HepG2 (cell line): ENCODE measurements at regions not wholly inside any gene's neighbourhood (a gene's known extent, or its start where the extent isn't known, plus 50 kb on each side); places are given as distances from the start of the nearest gene placed in this dataset.
"Not testable (repeated sequence)": the region's sequence is repeated elsewhere in the genome, so short reads cannot be mapped to it uniquely, and the experiment has no call there.

ENCODE experiments used
- ATAC-seq: fragments of 200-7000 bp; cut with Tn5 transposase; 3 replicates; pipeline ENCODE4 v1.9.1; 2020; ENCODE audit warnings: mild to moderate bottlenecking, moderate library complexity
- BruUV-seq: library from RNA; stranded (reverse); fragments of 400-500 nt; replicated peaks from 2 replicates; lab custom pipeline; 2021; lab: Mats Ljungman, UMichigan
- CTCF ChIA-PET: fragments of 300-600 bp; formaldehyde crosslinking; extraction: SDS; loops from one replicate; lab custom pipeline; 2021; ENCODE audit warnings: low total read pairs, inconsistent platforms, low intra/inter-chr PET ratio; lab: Yijun Ruan, JAX
- POLR2A ChIA-PET: fragments of 350-600 bp; sonication (Branson Sonifier 250); formaldehyde crosslinking; loops from one replicate; lab custom pipeline; 2020; ENCODE audit warnings: antibody characterized with exemption, inconsistent platforms; lab: Yijun Ruan, JAX
- DNase-seq: peaks from one replicate; pipeline ENCODE4 v3.0.0-alpha.2; 2015; ENCODE audit warnings: low spot score
- FAIRE-seq: peaks from 3 replicates; lab custom pipeline; 2011; peaks lifted over from hg19 to GRCh38; lab: Jason Lieb, UNC
- H2AFZ ChIP-seq: one replicate; pipeline ENCODE4 v1.6.1; 2011; ENCODE audit warnings: low read length, inconsistent platforms
- H3K27ac ChIP-seq: fragments of 300-600 bp; 3 replicates; pipeline ENCODE4 v1.8.0; 2011; ENCODE audit warnings: mixed run types, mild to moderate bottlenecking, mixed read lengths, low read length, inconsistent platforms; ENCODE audit not compliant: insufficient read depth; ENCODE audit errors: extremely low read length
- H3K27me3 ChIP-seq, 2 experiments: fragments of 200-600 bp in 1 of 2; 2 replicates in 1 of 2; 3 replicates in 1 of 2; pipeline versions ENCODE4 v1.6.0 to v1.8.0; 2011; ENCODE audit warnings: low read length in 2 of 2, mild to moderate bottlenecking in 2 of 2, moderate library complexity in 2 of 2, inconsistent platforms in 1 of 2; ENCODE audit not compliant: insufficient read depth in 2 of 2, control insufficient read depth in 1 of 2
- H3K36me3 ChIP-seq, 2 experiments: fragments of 200-600 bp in 1 of 2; replicated peaks in 1 of 2; 2 replicates in 1 of 2; 3 replicates in 1 of 2; pipeline versions ENCODE4 v1.5.1 to v1.8.0; 2011; ENCODE audit warnings: low read length in 2 of 2, inconsistent platforms in 1 of 2; ENCODE audit not compliant: insufficient read depth in 2 of 2, control insufficient read depth in 1 of 2
- H3K4me1 ChIP-seq: 2 replicates; pipeline ENCODE4 v1.5.1; 2012; ENCODE audit warnings: low read length, inconsistent platforms; ENCODE audit not compliant: insufficient read depth
- H3K4me2 ChIP-seq: 2 replicates; pipeline ENCODE4 v1.6.0; 2011; ENCODE audit warnings: low read depth, low read length, inconsistent platforms
- H3K4me3 ChIP-seq, 3 experiments: fragments of 200-600 bp in 1 of 3; sonication (generic), shearing (Covaris generic) in 1 of 3; replicated peaks in 1 of 3; 2 replicates each; pipeline ENCODE4 v1.5.1; 2011 to 2016; ENCODE audit warnings: low read length in 3 of 3, inconsistent platforms in 2 of 3, low read depth in 2 of 3, mild to moderate bottlenecking in 2 of 3, control low read depth in 1 of 3, mixed read lengths in 1 of 3; ENCODE audit not compliant: insufficient read depth in 1 of 3
- H3K79me2 ChIP-seq: one replicate; pipeline ENCODE4 v1.6.1; 2011; ENCODE audit warnings: low read length, inconsistent platforms; ENCODE audit not compliant: insufficient read depth
- H3K9ac ChIP-seq: 2 replicates; pipeline ENCODE4 v1.6.0; 2011; ENCODE audit warnings: mild to moderate bottlenecking, low read depth, low read length, inconsistent platforms; ENCODE audit not compliant: insufficient read depth
- H3K9me3 ChIP-seq: 2 replicates; pipeline ENCODE4 v1.5.1; 2012; ENCODE audit warnings: mild to moderate bottlenecking, low read length
- H4K20me1 ChIP-seq: 2 replicates; pipeline ENCODE4 v1.6.0; 2011; ENCODE audit warnings: inconsistent platforms, mild to moderate bottlenecking, low read length, moderate library complexity; ENCODE audit not compliant: insufficient read depth
- EP300 ChIP-seq, 3 experiments: sonication (generic) in 1 of 3; formaldehyde crosslinking in 1 of 3; IDR thresholded peaks; 2 replicates each; pipeline versions ENCODE4 v1.5.1 to v1.6.1; 2011 to 2020; ENCODE audit warnings: low read depth in 2 of 3, low read length in 2 of 3, borderline replicate concordance in 1 of 3, improper control_type of control experiment in 1 of 3, mild to moderate bottlenecking in 1 of 3, missing genetic modification reagents in 1 of 3, moderate library complexity in 1 of 3
- EZH2 ChIP-seq: conservative IDR thresholded peaks from 2 replicates; pipeline ENCODE4 v1.6.1; 2012; ENCODE audit warnings: mild to moderate bottlenecking, low read depth, low read length, moderate library complexity
- FLYWCH1 ChIP-seq: sonication (generic); formaldehyde crosslinking; IDR thresholded peaks from 2 replicates; pipeline ENCODE4 v1.8.1; 2023; ENCODE audit warnings: mild to moderate bottlenecking, missing genetic modification reagents
- FOXC1 ChIP-seq: sonication (generic); formaldehyde crosslinking; IDR thresholded peaks from 2 replicates; pipeline ENCODE4 v1.8.0; 2022; ENCODE audit warnings: mild to moderate bottlenecking, missing genetic modification reagents, borderline replicate concordance
- MTF2 ChIP-seq: sonication (generic); formaldehyde crosslinking; IDR thresholded peaks from 2 replicates; pipeline ENCODE4 v1.5.0; 2020; ENCODE audit warnings: missing genetic modification reagents, borderline replicate concordance
- NFIB ChIP-seq: sonication (generic); formaldehyde crosslinking; IDR thresholded peaks from 2 replicates; pipeline ENCODE4 v1.9.0; 2021; ENCODE audit warnings: missing genetic modification reagents, mild to moderate bottlenecking, borderline replicate concordance
- POGK ChIP-seq: sonication (generic); formaldehyde crosslinking; conservative IDR thresholded peaks from 2 replicates; pipeline ENCODE4 v1.8.0; 2022; ENCODE audit warnings: mild to moderate bottlenecking, moderate library complexity, missing genetic modification reagents
- POLR2AphosphoS5 ChIP-seq: IDR thresholded peaks from 2 replicates; pipeline ENCODE4 v1.6.1; 2012; ENCODE audit warnings: low read depth, low read length
- SYNCRIP ChIP-seq: fragments of 200-400 bp; formaldehyde crosslinking; IDR thresholded peaks from 2 replicates; pipeline ENCODE4 v1.6.1; 2018; ENCODE audit warnings: mild to moderate bottlenecking, low read depth, low read length; ENCODE audit not compliant: insufficient read depth
- ZNF446 ChIP-seq: sonication (generic); formaldehyde crosslinking; IDR thresholded peaks from 2 replicates; pipeline ENCODE4 v1.5.0; 2020; ENCODE audit warnings: mild to moderate bottlenecking, missing genetic modification reagents
- ZNF792 ChIP-seq: IDR thresholded peaks from 2 replicates; pipeline ENCODE4 v1.6.1; 2016
- ZNF839 ChIP-seq: sonication (generic); formaldehyde crosslinking; IDR thresholded peaks from 2 replicates; pipeline ENCODE4 v1.4.0; 2020; ENCODE audit warnings: missing genetic modification reagents, mild to moderate bottlenecking, borderline replicate concordance
- WGBS: methylation state at CpG from one replicate; pipeline ENCODE4 v1.1.6; 2017; ENCODE audit warnings: low lambda C conversion rate; 5-methylcytosine and 5-hydroxymethylcytosine counted together
- in situ Hi-C: cut with HindIII; loops from 2 replicates; pipeline ENCODE4 v1.10.0; 2017; ENCODE audit warnings: low pct_unique_long_range_greater_than_20kb; ENCODE audit not compliant: extremely low pct_ligation_motif_present
- intact Hi-C: fragments of 100-400 bp; cut with micrococcal nuclease; formaldehyde crosslinking; loops from one replicate; pipeline ENCODE4 v1.10.0; 2022; ENCODE audit not compliant: unreplicated experiment
- TF ChIP-seq, protein P1 (sequence below): sonication (generic); formaldehyde crosslinking; IDR thresholded peaks from 2 replicates; pipeline ENCODE4 v1.5.1; 2020; ENCODE audit warnings: mild to moderate bottlenecking, missing genetic modification reagents

GRCh38 chr14:48614003-48614402 is 938.6 kb upstream of the MDGA2 start (continued):
- TF ChIP-seq EP300 (IDR thresholded peaks at IDR 0.05; ENCODE audit: low read depth in 2 of 2, low read length in 2 of 2) = no peak
- no peak for TF ChIP-seq EP300 (CRISPR knock-in tag; IDR thresholded peaks at IDR 0.05; ENCODE audit: borderline replicate concordance)

DNA sequence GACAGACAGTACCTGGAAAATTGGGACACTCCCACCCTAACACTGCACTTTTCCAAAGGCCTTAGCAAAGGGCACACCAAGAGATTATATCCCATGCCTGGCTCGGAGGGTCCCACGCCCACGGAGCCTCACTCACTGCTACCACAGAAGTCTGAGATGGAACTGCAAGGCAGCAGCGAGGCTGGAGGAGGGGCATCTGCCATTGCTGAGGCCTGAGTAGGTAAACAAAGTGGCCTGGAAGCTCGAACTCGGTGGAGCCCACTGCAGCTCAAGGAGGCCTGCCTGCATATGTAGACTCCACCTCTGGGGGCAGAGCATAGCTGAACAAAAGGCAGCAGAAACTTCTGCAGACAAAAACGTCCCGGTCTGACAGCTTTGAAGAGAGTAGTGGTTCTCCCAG is 931.6 kb upstream of the MDGA2 start:
- CTCF ChIA-PET, intact Hi-C loops, H3K4me2 ChIP-seq, H2AFZ ChIP-seq, in situ Hi-C loops, FAIRE-seq, H3K27ac ChIP-seq, H3K79me2 ChIP-seq, H3K4me1 ChIP-seq, BruUV-seq, H3K9ac ChIP-seq, H3K27me3 ChIP-seq, H3K36me3 ChIP-seq, H3K4me3 ChIP-seq, ATAC-seq, POLR2A ChIA-PET, H4K20me1 ChIP-seq, DNase-seq: not testable (repeated sequence)
- WGBS = no CpG with 5 or more reads among the region's 8 CpGs
- peaks cover 41% of the 10 kb centered on the region for H3K9me3 ChIP-seq

DNA sequence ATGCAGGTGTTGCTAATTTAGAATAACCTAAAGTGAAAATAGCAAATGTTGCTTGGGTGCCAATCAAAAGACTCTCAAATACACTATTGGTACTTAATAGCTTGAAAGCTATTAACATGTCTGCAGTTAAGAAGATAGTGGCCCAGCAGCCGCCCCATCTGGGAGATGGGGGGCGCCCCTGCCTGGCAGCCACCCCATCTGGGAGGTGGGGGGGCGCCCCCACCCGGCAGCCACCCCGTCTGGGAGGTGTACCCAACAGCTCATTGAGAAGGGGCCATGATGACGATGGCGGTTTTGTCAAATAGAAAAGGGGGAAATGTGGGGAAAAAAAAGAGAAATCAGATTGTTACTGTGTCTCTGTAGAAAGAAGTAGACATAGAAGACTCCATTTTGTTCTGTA is 923.1 kb upstream of the MDGA2 start:
- H3K4me3 ChIP-seq = no peak overlapping the region
- no peaks in the 10 kb centered on the region for H4K20me1 ChIP-seq
- no peak overlapping the region for H3K4me2 ChIP-seq
- no peaks in the 10 kb centered on the region for H3K79me2 ChIP-seq
- WGBS = 26% methylated on average over 7 of the region's 7 CpGs
- no peak overlapping the region for H2AFZ ChIP-seq
- no peaks in the 10 kb centered on the region for H3K36me3 ChIP-seq
- H3K9me3 ChIP-seq = peaks cover 30% of the 10 kb centered on the region
- H3K4me1 ChIP-seq = no peaks in the 10 kb centered on the region
- no peak for FAIRE-seq
- H3K9ac ChIP-seq = no peak overlapping the region
- no peak for DNase-seq
- intact Hi-C loops = no loop called here
- ATAC-seq = no peak
- H3K27ac ChIP-seq = no peak overlapping the region
- no TSS peak for BruUV-seq
- no peaks in the 10 kb centered on the region for H3K27me3 ChIP-seq
- ChIA-PET POLR2A (no interaction called here), CTCF (no interaction called here)
- in situ Hi-C loops = no loop called here
- TF ChIP-seq ZNF446 (CRISPR knock-in tag) = no peak
- no peak for TF ChIP-seq ZNF839 (CRISPR knock-in tag)
- TF ChIP-seq, protein P1, sequence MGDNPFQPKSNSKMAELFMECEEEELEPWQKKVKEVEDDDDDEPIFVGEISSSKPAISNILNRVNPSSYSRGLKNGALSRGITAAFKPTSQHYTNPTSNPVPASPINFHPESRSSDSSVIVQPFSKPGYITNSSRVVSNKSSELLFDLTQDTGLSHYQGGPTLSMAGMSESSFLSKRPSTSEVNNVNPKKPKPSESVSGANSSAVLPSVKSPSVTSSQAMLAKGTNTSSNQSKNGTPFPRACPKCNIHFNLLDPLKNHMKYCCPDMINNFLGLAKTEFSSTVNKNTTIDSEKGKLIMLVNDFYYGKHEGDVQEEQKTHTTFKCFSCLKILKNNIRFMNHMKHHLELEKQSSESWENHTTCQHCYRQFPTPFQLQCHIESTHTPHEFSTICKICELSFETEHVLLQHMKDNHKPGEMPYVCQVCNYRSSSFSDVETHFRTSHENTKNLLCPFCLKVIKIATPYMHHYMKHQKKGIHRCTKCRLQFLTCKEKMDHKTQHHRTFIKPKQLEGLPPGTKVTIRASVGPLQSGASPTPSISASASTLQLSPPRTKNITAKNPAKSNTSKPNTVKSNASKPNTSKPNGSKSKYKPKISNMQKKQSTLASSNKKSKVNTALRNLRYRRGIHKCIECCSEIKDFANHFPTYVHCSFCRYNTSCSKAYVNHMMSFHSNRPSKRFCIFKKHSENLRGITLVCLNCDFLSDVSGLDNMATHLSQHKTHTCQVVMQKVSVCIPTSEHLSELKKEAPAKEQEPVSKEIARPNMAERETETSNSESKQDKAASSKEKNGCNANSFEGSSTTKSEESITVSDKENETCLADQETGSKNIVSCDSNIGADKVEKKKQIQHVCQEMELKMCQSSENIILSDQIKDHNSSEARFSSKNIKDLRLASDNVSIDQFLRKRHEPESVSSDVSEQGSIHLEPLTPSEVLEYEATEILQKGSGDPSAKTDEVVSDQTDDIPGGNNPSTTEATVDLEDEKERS (CRISPR knock-in tag) = no peak
- no peak for TF ChIP-seq NFIB
- no peak for TF ChIP-seq POLR2AphosphoS5
- no peak for TF ChIP-seq FLYWCH1
- no peak for TF ChIP-seq EZH2
- TF ChIP-seq FOXC1 (CRISPR knock-in tag) = no peak
- TF ChIP-seq SYNCRIP = no peak
- TF ChIP-seq POGK (CRISPR knock-in tag) = no peak
- TF ChIP-seq MTF2 (CRISPR knock-in tag) = no peak
- TF ChIP-seq ZNF792 (CRISPR knock-in tag) = no peak
